Aorta (tissue), 5 donors: ENCODE measurements at regions not wholly inside any gene's neighbourhood (a gene's known extent, or its start where the extent isn't known, plus 50 kb on each side); places are given as distances from the start of the nearest gene placed in this dataset.

Source experiments
- ATAC-seq: fragments of 200-7000 bp; cut with Tn5 transposase; one replicate; pipeline ENCODE4 v1.9.1; 2022; ENCODE audit warnings: moderate library complexity; ENCODE audit not compliant: low FRiP score
- DNase-seq, 2 donors: peaks; one replicate each; pipeline ENCODE4 v3.0.0-alpha.2; 2020
- H3K27ac ChIP-seq, 2 donors: one replicate each; pipeline ENCODE4 v1.5.1; 2013; ENCODE audit warnings: low read length in 2 of 2, mild to moderate bottlenecking in 2 of 2, moderate library complexity in 2 of 2, control low read depth in 1 of 2, inconsistent platforms in 1 of 2, low read depth in 1 of 2
- H3K27me3 ChIP-seq, 2 donors: one replicate each; pipeline ENCODE4 v1.6.1; 2013; ENCODE audit warnings: control low read depth in 1 of 2, low read length in 1 of 2, mild to moderate bottlenecking in 1 of 2, moderate library complexity in 1 of 2; ENCODE audit not compliant: insufficient read depth in 2 of 2, control insufficient read depth in 1 of 2
- H3K36me3 ChIP-seq, 2 donors: one replicate each; pipeline ENCODE4 v1.6.1; 2013; ENCODE audit warnings: control low read depth in 1 of 2, low read length in 1 of 2, mild to moderate bottlenecking in 1 of 2; ENCODE audit not compliant: insufficient read depth in 2 of 2, control insufficient read depth in 1 of 2
- H3K4me1 ChIP-seq, 2 donors: one replicate each; pipeline ENCODE4 v1.6.1; 2013; ENCODE audit warnings: low read length in 2 of 2, control low read depth in 1 of 2, mild to moderate bottlenecking in 1 of 2, moderate library complexity in 1 of 2; ENCODE audit not compliant: insufficient read depth in 2 of 2, control insufficient read depth in 1 of 2
- H3K4me3 ChIP-seq, 2 donors: one replicate each; pipeline ENCODE4 v1.5.1; 2013; ENCODE audit warnings: low read length in 2 of 2, control low read depth in 1 of 2, mild to moderate bottlenecking in 1 of 2
- H3K9me3 ChIP-seq: one replicate; pipeline ENCODE4 v1.6.1; 2013; ENCODE audit warnings: mild to moderate bottlenecking, low read length; ENCODE audit not compliant: control insufficient read depth
- WGBS, 2 donors: extraction: QIAGEN DNeasy Blood & Tissue Kit; methylation state at CpG; one replicate each; pipeline ENCODE4 v1.1.7; 2013; 5-methylcytosine and 5-hydroxymethylcytosine counted together
- intact Hi-C, 2 donors: fragments of 100-400 bp; cut with DNase I; formaldehyde crosslinking; loops; one replicate each; pipeline versions ENCODE4 v1.14.2 to v1.15.0; 2022
- donor health status: healthy with polysubstance abuse.
- donor health status: Bipolar disorder and iron deficiency.
- donor health status: DM: no; HTN: no; CAD: no.
- donor health status: DM: no; HTN: no; CAD: no.
- donor health status: DM: yes; HTN: yes; CAD: no.

DNA sequence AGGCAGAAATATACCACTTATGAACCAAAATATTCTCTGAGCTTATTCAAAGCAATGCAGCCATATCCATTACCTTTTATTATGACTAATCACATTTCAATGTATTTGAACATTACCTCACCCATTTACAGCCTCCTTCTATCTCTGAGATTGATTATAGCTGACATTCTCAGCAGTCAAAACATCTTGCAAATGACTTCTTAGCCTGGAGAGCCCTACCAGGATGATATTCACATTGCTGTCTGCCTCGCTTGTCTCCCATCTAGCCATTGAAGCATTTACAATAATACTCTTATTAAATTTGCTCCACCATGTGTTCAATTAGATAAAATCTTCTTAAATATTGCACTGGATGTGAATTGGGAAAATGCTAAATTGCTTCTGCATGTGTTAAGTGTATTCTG is 1879.9 kb upstream of the ACO1 start:
- Histone ChIP-seq H3K27me3 (no peaks in the 10 kb centered on the region), H3K9me3 (no peaks in the 10 kb centered on the region), H3K4me1 (no peaks in the 10 kb centered on the region), H3K36me3 (no peaks in the 10 kb centered on the region), H3K27ac (no peak overlapping the region), H3K4me3 (no peak overlapping the region)
- DNase-seq (no peak), ATAC-seq (no peak)
- intact Hi-C loops = no loop called here
- whole genome bisulfite sequencing, 2 donors = 42 to 60% methylated on average over 1 of the region's 1 CpG

DNA sequence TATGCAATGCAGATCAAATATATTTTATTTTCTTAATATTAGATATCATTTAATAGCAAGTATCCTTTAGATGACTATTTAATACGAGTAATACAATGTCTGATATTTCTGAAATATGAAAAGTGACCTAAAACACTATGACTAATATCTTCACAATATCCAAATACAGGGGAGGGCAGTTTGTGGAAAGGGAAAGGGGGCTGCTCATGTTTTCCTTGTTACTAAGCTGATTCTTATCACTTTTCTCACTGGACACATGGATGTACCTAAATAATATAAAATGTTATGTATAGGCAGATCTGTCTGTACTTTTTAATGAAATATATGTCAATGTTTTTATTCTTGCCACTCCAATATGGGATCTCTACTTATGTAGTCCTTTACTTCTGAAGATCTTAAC is 1879.1 kb upstream of the ACO1 start:
- H3K27ac ChIP-seq = no peak overlapping the region

DNA sequence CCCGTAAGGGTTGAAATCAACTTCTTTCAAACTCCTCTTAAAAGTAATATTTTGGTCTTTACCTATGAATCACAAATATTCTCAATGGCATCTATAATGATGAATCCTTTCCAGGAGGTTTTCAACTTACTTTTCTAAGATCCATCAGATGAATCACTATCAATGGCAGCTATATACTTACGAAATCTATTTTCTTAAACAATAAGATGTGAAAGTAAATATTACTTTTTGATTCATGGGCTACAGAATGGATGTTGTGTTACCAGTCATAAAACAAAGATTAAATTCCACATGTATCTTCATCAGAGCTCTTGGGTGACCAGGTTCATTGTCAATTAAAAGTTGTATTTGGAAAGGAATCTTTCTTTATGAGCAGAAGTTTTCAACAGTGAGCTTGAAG is 1877.7 kb upstream of the ACO1 start:
- H3K27ac ChIP-seq = no peak overlapping the region
- H3K27me3 ChIP-seq = no peaks in the 10 kb centered on the region
- 56 to 65% methylated on average over 2 of the region's 2 CpGs for WGBS, 2 donors
- DNase-seq (no peak), ATAC-seq (no peak)
- no peak overlapping the region for H3K4me3 ChIP-seq
- intact Hi-C loops = no loop called here
- H3K36me3 ChIP-seq = no peaks in the 10 kb centered on the region
- H3K4me1 ChIP-seq = no peaks in the 10 kb centered on the region
- H3K9me3 ChIP-seq = no peaks in the 10 kb centered on the region

More for the DNA sequence above, 1879.1 kb upstream of the ACO1 start:
- H3K9me3 ChIP-seq = no peaks in the 10 kb centered on the region
- no peaks in the 10 kb centered on the region for H3K4me1 ChIP-seq
- no peak for DNase-seq
- H3K4me3 ChIP-seq = no peak overlapping the region
- H3K36me3 ChIP-seq = no peaks in the 10 kb centered on the region
- intact Hi-C loops = no loop called here
- ATAC-seq = no peak
- no peaks in the 10 kb centered on the region for H3K27me3 ChIP-seq
- WGBS, 2 donors = 59 to 60% methylated on average over 1 of the region's 1 CpG

DNA sequence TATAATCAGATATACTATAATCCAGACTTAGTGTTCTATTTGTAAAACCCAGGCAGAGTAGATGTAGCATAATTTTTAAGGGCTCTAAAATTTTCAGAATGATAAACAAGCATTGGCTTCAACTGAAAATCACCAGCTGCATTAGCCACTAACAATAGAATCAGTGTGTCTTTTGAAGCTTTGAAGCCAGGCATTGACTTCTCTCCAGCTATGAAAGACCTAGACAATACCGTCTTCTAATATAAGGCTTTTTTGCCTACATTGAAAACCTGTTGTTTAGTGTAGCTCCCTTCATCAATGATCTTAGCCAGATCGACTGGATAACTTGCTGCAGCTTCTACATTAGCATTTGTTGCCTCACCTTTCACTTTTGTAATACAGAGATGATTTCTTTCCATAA is 1877.3 kb upstream of the ACO1 start:
- 80% methylated on average over 2 of the region's 2 CpGs for WGBS, 2 donors
- no peak for ATAC-seq
- Histone ChIP-seq H3K36me3 (no peaks in the 10 kb centered on the region), H3K27me3 (no peaks in the 10 kb centered on the region), H3K9me3 (no peaks in the 10 kb centered on the region), H3K4me3 (no peak overlapping the region), H3K27ac (no peak overlapping the region), H3K4me1 (no peaks in the 10 kb centered on the region)
- intact Hi-C loops = no loop called here
- DNase-seq = no peak

DNA sequence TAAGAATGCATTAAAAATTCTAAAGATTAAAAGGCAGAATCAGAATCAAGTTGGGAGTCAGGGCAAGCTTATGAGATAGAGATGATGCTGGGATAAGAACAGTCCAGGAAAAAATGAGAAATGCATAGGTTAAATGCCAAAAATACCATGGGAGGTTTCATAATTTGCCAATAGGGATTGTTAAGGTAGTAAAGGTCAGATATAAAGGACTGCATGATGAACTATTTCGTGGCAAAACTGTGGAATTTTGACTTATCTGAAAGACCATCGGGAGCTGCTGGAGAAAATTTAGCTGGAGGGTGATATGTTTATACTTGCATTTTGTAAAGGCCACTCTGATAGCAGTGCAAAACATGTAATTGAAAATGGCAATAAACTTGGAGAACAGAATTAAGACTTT is 1872.8 kb upstream of the ACO1 start:
- 26 to 43% methylated on average over 2 of the region's 2 CpGs for WGBS, 2 donors
- DNase-seq (no peak), ATAC-seq (no peak)
- intact Hi-C loops = no loop called here
- Histone ChIP-seq H3K4me1 (no peaks in the 10 kb centered on the region), H3K27me3 (no peaks in the 10 kb centered on the region), H3K36me3 (no peaks in the 10 kb centered on the region), H3K27ac (no peak overlapping the region), H3K9me3 (peaks cover 2% of the 10 kb centered on the region), H3K4me3 (no peak overlapping the region)

DNA sequence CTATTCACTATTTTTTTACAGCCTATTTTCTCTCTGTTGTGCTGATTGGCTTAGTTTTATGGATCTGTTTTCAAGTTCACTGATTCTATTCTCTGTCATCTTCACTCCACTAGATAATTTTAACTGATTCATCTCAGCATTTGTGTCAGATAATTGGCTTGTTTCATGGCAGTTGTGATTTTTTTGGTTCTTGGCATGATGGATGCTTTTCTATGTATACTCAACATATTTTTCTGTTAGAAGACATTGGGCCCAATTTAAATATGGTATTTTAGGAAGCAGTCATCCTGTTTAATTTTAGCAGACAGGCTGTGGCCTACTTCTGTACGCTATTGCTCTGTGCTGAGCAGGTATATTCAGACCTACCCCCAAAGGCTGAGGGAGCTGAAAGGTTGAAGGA is 1865.3 kb upstream of the ACO1 start:
- WGBS, 2 donors = 59 to 70% methylated on average over 1 of the region's 1 CpG
- Histone ChIP-seq H3K4me1 (no peaks in the 10 kb centered on the region), H3K27ac (no peak overlapping the region), H3K27me3 (no peaks in the 10 kb centered on the region), H3K4me3 (no peak overlapping the region), H3K36me3 (no peaks in the 10 kb centered on the region), H3K9me3 (no peaks in the 10 kb centered on the region)
- intact Hi-C loops = no loop called here
- no peak for ATAC-seq
- no peak for DNase-seq

DNA sequence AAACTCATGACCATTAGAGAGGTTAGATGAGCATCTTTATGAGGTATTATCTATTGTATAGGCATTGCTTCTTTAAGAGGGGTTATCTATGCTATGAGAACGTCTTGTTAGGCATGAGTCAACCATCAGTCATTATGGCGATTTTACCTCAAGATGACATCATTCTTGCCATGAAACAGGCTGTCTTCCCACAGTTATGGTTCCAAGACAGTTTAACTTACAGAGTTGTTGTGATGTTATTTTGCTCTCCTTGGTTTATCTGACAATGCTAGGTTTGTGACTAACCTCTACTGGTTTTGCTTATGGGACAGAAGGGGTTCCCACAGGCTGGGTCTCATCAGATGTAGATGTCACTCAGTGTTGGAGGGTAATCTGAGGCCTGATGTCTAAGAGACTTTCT is 1864.7 kb upstream of the ACO1 start:
- Histone ChIP-seq H3K4me1 (no peaks in the 10 kb centered on the region), H3K4me3 (no peak overlapping the region), H3K27ac (no peak overlapping the region), H3K9me3 (no peaks in the 10 kb centered on the region), H3K36me3 (no peaks in the 10 kb centered on the region), H3K27me3 (peaks cover 0 to 2% of the 10 kb centered on the region in 2 donors)
- intact Hi-C loops = no loop called here
- DNase-seq (no peak), ATAC-seq (no peak)
- 50 to 54% methylated on average over 2 of the region's 2 CpGs for WGBS, 2 donors

DNA sequence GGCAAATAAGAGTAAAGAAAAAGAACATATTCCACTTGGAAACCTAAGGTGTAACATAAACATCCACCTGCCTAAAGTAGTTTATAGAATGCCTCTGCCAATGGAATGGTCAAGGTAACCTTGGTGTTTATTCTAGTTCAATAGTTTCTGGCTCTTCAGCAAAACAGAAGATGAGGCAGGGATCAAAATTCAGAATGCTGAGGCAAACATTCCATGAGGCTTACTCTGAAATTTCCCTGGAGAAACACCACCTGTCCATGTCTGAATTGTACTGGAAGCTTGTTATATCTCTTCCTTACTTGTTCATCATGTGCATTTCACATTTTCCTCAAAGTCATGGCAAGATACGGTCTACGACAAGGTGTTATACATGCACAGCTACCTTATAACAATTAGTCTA is 1862.4 kb upstream of the ACO1 start:
- whole genome bisulfite sequencing, 2 donors = 88 to 93% methylated on average over 2 of the region's 2 CpGs
- no peaks in the 10 kb centered on the region for H3K9me3 ChIP-seq
- no peaks in the 10 kb centered on the region for H3K36me3 ChIP-seq
- no peak for ATAC-seq
- intact Hi-C loops = no loop called here
- H3K4me3 ChIP-seq = no peak overlapping the region
- no peak for DNase-seq
- H3K4me1 ChIP-seq = no peaks in the 10 kb centered on the region
- H3K27me3 ChIP-seq = peaks cover 0 to 2% of the 10 kb centered on the region in 2 donors
- no peak overlapping the region for H3K27ac ChIP-seq

DNA sequence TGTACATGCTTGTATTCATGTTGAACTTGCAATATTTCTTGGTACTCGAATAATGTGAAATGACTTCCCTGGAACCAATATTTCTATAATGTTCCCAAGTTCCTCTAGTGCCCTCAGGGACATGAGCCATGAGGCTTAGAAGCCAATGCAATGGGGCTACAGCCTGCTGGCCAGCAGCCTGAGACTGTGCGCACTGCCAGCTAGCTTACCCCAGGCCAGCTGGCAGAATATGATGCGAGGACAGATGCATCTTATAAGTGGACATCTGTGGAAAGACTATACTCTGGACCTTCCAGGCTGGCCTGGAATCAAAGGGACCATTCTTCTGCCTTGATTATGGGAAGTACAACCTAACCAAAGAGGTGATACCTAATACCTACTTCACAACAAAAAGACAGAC is 1862.0 kb upstream of the ACO1 start:
- no peak for ATAC-seq
- WGBS, 2 donors = 63 to 71% methylated on average over 3 of the region's 3 CpGs
- DNase-seq = no peak
- Histone ChIP-seq H3K36me3 (no peaks in the 10 kb centered on the region), H3K9me3 (no peaks in the 10 kb centered on the region), H3K27me3 (peaks cover 0 to 2% of the 10 kb centered on the region in 2 donors), H3K4me1 (no peaks in the 10 kb centered on the region), H3K4me3 (no peak overlapping the region), H3K27ac (no peak overlapping the region)
- intact Hi-C loops = no loop called here
